Stimulated activated CD4-positive, alpha-beta T cell treated with anti-CD3 and anti-CD28 coated beads, Interleukin-1b, Interleukin-23, amount 100 ng/mL, for 4 hours (primary cell): ENCODE measurements at regions not wholly inside any gene's neighbourhood (a gene's known extent, or its start where the extent isn't known, plus 50 kb on each side); places are given as distances from the start of the nearest gene placed in this dataset.
A peak's percentile ranks its signal among the peaks of the same experiment; 100 is the strongest.

ENCODE experiments used
- DNase-seq, 2 donors: peaks; one replicate each; pipeline ENCODE4 v3.0.0-alpha.2; 2020; ENCODE audit warnings: low read depth in 2 of 2

DNA sequence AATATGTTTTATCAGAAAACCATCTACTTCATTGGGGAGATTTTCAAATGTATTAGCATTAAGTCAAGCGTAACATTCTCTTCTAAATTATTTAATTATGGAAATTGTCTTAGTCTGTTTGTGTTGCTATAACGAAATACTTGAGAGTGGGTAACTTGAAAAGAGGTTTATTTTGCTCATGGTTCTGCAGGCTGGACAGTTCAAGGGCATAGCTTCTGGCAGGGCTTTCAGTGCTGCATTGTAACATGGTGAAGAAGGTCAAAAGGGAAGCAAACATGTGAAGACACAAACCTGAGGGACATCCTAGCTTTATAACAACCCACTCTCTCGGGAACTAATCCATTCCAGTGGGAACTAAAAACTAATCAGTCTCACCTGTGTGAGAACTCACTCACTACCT, 84.3 kb upstream of the TMPO start:
- no peak for DNase-seq

DNA sequence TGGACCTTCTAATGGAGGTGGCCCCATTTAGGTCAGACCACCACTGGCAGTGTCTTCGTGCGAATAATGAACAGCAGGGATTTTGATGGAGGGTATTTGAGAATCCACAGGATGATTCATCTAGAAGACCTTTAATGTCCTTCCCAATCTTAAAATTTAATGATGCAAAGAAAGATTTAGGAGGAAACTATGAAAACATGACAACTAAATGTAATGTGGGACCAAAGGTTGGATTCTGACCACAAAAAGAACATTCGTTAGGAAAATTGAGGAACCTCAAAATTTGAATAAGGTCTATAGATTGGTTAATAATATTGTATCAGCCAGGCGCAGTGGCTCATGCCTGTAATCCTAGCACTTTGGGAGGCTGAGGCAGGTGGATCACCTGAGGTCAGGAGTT, 78.2 kb upstream of the TMPO start:
- DNase-seq: no peak

DNA sequence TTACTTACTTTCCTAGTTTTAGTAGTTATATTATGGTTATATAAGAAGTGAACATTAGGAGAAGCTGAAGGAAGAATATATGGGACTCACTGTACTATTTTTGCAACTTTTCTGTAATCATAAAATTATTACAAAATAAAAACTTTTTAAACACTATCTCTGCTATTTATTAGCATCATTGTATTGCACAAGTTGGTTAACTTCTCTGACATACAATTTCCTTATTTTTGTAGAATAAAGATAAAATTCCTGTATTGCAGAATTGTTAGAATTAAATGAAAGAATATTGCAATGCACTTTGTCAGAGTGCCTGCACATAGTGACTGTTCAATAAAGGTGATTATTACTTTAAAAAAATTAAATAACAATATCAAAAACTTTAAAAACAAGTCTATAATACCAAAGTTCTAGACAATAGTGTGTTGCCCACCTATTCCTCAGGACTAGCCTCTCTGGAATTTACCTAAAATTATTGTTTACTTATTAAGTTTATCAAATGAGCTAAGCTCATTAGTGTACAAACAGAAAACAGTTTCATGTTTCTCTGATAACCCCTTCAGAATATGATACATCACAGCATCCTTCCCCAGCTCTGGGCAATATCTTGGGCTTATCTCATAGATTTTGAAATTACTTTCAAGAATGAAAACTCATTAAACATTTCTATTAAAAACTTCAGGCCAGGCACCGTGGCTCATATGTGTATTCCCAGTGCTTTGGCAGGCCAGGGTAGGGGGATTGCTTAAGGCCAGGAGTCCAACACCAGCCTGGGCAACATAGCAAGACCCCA, 77.4 kb upstream of the TMPO start:
- no peak for DNase-seq

GRCh38 chr12:98438656-98439230, 76.6 kb upstream of the TMPO start:
- no peak for DNase-seq

DNA sequence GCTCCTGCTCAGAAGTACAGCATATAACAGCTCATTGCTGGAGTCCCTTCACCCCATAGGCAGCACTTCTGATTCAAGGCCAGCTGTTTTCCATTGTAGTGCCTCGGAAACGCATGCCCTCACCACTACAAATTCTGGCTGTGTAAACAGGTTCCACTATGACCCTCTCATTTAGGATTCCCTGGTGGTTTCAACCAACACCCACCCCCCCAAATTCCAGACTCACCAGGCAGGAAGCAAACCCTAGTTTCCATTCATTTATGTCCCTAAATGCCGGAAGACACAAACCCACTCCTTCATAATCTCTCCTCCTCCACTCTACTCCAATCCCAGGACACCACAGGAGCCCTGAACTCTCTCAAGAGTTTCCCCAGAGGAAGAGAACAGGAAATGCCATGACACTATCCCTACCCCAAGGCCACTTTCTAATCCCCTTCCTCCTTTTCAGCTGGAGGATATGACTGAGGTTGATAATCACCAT, 75.9 kb upstream of the TMPO start:
- DNase-seq: no peak

GRCh38 chr12:98439981-98440581, 75.3 kb upstream of the TMPO start:
- no peak for DNase-seq

DNA sequence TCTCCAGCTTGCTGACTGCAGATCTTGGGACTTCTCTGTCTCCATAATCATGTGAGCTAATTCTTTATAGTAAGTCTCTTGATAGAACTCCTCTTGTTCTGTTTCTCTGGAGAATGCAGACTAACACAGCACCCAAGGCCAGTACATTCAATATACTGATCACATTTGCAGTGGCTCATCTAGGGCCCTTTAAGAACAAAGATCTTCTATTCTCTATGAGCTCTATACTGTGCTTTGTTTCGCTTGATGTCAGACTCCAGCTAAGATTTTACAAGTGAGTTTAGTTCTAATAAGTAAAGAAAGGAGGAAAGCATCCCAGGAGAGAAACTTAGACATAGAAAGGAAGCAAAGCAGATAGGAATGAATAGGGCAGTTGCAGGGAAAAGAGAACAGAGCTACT, 69.3 kb upstream of the TMPO start:
- no peak for DNase-seq

DNA sequence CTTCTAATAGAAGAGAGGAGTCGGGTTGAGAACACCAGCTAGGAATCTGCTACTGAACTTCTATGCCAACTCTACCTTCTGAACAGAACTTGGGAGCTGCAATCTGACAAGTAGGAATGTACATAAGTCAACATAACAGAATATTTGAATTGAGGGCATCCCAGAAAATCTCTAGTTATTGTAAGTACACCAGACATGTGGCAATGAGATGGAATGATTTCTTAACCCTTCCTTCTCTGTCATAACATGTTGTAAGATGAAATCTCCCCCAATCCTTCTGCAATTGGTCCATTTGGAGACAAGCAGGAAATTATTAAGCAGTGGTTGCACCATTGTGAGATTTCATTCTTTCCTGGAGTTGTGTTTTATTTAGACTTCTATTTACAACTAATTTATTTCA, 68.7 kb upstream of the TMPO start:
- DNase-seq: no peak

DNA sequence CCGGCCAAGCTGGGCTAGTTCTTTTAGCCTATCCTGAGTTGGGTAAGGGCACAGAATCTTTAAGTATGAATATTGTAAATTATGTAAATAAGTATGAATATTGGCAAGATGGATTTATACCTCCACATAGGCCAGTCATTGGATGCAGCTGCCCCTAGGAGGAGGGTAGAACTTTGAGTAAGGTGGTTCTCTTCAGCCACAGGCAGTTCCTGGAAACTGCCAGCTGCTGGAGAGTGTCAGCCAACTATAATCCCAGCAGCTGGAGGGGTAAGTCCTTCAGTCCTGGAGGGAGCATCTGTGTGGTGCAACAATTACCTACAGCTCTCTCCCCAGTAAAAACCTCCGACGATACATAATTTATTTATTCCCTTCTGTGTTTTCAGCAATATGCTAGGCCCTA, 65.8 kb upstream of the TMPO start:
- DNase-seq: no peak

DNA sequence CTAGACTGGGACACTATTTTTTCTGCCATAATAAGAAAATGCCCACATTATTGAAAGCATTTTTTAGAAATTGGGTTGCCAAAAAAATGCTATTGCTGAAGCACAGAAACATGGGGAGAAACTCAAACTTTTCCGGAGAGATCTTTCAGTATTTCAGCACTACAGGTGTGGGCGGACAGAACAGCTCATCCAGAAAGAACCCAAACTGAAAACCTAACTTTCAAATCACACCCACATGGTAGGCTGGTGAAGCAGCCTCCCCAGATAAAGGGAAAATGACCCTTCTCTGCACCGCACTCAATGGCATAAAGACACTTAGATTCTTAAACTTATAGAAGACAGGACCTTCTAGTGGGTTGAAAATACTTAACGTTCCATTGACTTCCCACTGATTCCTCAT, 62.3 kb upstream of the TMPO start:
- DNase-seq: no peak

GRCh38 chr12:98453492-98453891, 61.9 kb upstream of the TMPO start:
- no peak for DNase-seq

- DNase-seq: no peak
These were observed 59.3 kb upstream of the TMPO start for GRCh38 chr12:98456041-98456440.

DNA sequence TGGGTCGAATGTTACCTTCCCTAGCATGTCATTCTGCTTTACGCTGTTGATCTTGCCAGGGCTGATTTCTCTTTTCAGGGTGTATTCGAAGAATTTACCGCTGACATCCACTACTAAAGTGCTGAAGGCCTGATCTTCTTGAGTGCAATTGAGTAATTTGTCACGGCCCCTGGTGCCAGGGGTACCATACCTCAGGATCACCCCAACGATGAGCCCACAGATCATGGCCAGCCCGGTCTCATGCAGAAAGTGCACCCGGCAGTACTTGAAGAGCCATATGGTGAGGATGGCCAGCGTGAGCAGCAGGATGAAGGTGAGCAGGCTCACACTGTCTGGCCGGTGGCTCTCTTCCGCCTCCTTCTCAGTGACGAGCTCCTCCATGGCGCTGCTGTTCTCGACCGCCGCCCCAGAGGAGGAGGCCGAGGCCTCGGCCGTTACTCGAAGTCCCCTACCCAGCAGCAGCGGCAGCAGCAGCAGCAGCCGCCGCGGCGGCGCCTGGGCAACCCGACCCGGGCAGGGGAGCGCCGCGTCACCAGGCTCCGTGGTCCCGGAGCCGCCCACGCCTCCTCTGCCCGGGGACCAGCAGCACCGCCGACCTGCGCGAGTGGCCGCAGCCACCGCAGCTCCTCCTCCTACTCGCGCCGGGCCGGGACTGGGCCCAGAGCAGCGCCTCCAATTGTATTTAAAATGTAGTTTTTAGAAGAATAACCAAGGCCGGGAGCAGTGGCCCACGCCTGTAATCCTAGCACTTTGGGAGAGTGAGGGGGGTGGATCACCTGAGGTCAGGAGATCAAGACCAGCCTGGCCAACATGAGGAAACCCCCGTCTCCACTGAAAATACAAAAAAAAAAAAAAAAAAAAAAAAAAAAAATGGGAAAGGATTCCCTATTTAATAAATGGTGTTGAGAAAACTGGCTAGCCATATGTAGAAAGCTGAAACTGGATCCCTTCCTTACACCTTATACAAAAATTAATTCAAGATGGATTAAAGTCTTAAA, 58.5 kb upstream of the TMPO start:
- peak in 1 of 2 donors; percentile 2 for DNase-seq

- DNase-seq: no peak
These were observed 51.2 kb upstream of the TMPO start for GRCh38 chr12:98464190-98464589.

DNA sequence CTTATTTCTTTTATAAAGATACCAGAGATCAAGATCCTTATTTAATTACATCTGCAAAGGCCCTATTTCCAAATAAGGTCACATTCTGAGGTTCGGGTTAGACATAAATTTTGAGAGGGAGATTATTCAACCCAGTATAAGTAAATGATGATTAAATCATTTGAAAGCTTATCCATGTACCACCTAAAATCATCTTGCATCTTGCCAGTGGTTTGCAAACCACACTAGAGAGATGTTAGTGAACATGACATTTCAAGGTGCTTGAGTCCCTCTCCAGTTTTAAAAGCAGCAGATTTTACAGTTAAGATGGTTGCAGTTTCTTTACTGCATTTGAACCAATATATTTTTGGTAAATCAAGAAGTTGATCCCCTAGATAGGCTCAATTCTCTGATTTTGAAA, 49.9 kb upstream of the TMPO start:
- DNase-seq: no peak
